PC-9 (cell line): ENCODE measurements at regions not wholly inside any gene's neighbourhood (a gene's known extent, or its start where the extent isn't known, plus 50 kb on each side); places are given as distances from the start of the nearest gene placed in this dataset.

Experiments
- BruUV-seq: library from RNA; stranded (reverse); fragments of 400-500 nt; replicated peaks from 2 replicates; lab custom pipeline; 2021; lab: Mats Ljungman, UMichigan
- CTCF ChIA-PET: fragments of 300-600 bp; sonication (Branson Sonifier 250); formaldehyde crosslinking; loops from one replicate; lab custom pipeline; 2022; ENCODE audit warnings: antibody characterized with exemption; lab: Charles Lee
- POLR2A ChIA-PET: fragments of 300-600 bp; sonication (Branson Sonifier 250); formaldehyde crosslinking; loops from one replicate; lab custom pipeline; 2022; ENCODE audit warnings: antibody characterized with exemption; ENCODE audit not compliant: unreplicated experiment; lab: Charles Lee
- DNase-seq, 2 experiments: peaks; one replicate each; pipeline versions ENCODE4 v3.0.0 to v3.0.0-alpha.2; 2015 to 2022; ENCODE audit warnings: mixed read lengths in 1 of 2
- H2AFZ ChIP-seq: fragments of 200-600 bp; sonication (generic); 2 replicates; pipeline ENCODE4 v1.8.1; 2017; ENCODE audit warnings: antibody characterized with exemption
- H3F3A ChIP-seq: fragments of 200-600 bp; sonication (generic); 2 replicates; pipeline ENCODE4 v1.8.1; 2017; ENCODE audit warnings: antibody characterized with exemption, mild to moderate bottlenecking, low read depth; ENCODE audit not compliant: insufficient read depth
- H3K27ac ChIP-seq: fragments of 200-600 bp; sonication (generic); 2 replicates; pipeline ENCODE4 v1.6.1; 2016; ENCODE audit warnings: mixed run types
- H3K27me3 ChIP-seq: fragments of 200-600 bp; sonication (generic); 2 replicates; pipeline ENCODE4 v1.6.1; 2016; ENCODE audit warnings: low read depth, mixed run types; ENCODE audit not compliant: insufficient read depth
- H3K36me3 ChIP-seq: fragments of 200-600 bp; sonication (generic); 2 replicates; pipeline ENCODE4 v1.6.1; 2016; ENCODE audit warnings: low read depth, mixed run types
- H3K4me1 ChIP-seq: fragments of 200-600 bp; sonication (generic); replicated peaks from 2 replicates; pipeline ENCODE4 v1.6.1; 2016; ENCODE audit warnings: mixed run types; ENCODE audit not compliant: insufficient read depth
- H3K4me2 ChIP-seq: fragments of 200-600 bp; sonication (generic); 2 replicates; pipeline ENCODE4 v1.6.1; 2017; ENCODE audit warnings: mixed run types
- H3K4me3 ChIP-seq: fragments of 200-600 bp; sonication (generic); 2 replicates; pipeline ENCODE4 v1.6.1; 2016; ENCODE audit warnings: mixed run types
- H3K79me2 ChIP-seq: fragments of 200-600 bp; sonication (generic); 2 replicates; pipeline ENCODE4 v1.6.1; 2017; ENCODE audit warnings: low read depth, mixed run types
- H3K9me2 ChIP-seq: fragments of 200-600 bp; sonication (generic); 2 replicates; pipeline ENCODE4 v1.8.1; 2017; ENCODE audit warnings: mild to moderate bottlenecking; ENCODE audit not compliant: insufficient read depth
- H3K9me3 ChIP-seq: fragments of 200-600 bp; sonication (generic); 2 replicates; pipeline ENCODE4 v1.8.1; 2016; ENCODE audit warnings: low read depth; ENCODE audit not compliant: insufficient read depth
- H4K20me1 ChIP-seq: fragments of 200-600 bp; sonication (generic); 2 replicates; pipeline ENCODE4 v1.8.1; 2017; ENCODE audit not compliant: insufficient read depth
- CTCF ChIP-seq: fragments of 200-600 bp; sonication (generic); conservative IDR thresholded peaks from 2 replicates; pipeline ENCODE4 v1.6.1; 2017; ENCODE audit warnings: mixed run types, antibody characterized with exemption, mild to moderate bottlenecking, moderate library complexity
- EZH2 ChIP-seq: fragments of 200-600 bp; sonication (generic); IDR thresholded peaks from 2 replicates; pipeline ENCODE4 v1.8.0; 2017; ENCODE audit warnings: antibody characterized with exemption, low read depth
- intact Hi-C: fragments of 100-400 bp; cut with micrococcal nuclease; formaldehyde crosslinking; loops from one replicate; pipeline ENCODE4 v1.10.0; 2022; ENCODE audit not compliant: unreplicated experiment

- H2AFZ ChIP-seq = no peak overlapping the region
- no peaks in the 10 kb centered on the region for H3K27me3 ChIP-seq
- H3K9me2 ChIP-seq = no peaks in the 10 kb centered on the region
- no peaks in the 10 kb centered on the region for H4K20me1 ChIP-seq
- H3K9me3 ChIP-seq = no peaks in the 10 kb centered on the region
- no peak overlapping the region for H3K4me2 ChIP-seq
- no TSS peak for BruUV-seq
- peaks cover 4% of the 10 kb centered on the region; the same call in 1 of the 2 replicates for H3K4me1 ChIP-seq
- no peak overlapping the region for H3K4me3 ChIP-seq
- no peaks in the 10 kb centered on the region for H3K36me3 ChIP-seq
- intact Hi-C loops = no loop called here
- POLR2A ChIA-PET = no interaction called here
- CTCF ChIA-PET = interaction anchor here (0.6 to 0.7 kb wide), 2 partner anchors 305 to 948 kb away, joined by 3 to 4 read pairs; no protein-coding TSS in a partner anchor
- no peaks in the 10 kb centered on the region for H3K79me2 ChIP-seq
- peak in 1 of 2 experiments; percentile 40 for DNase-seq
- no peak for TF ChIP-seq EZH2
- TF ChIP-seq CTCF = no peak
- H3K27ac ChIP-seq = no peak overlapping the region
- H3F3A ChIP-seq = no peaks in the 10 kb centered on the region
These were observed 156.6 kb downstream of the SMAD6 start for GRCh38 chr15:66858423-66859207.

GRCh38 chr15:66859688-66860253 lies 157.7 kb downstream of the SMAD6 start:
- CTCF ChIA-PET = no interaction called here
- POLR2A ChIA-PET = no interaction called here
- intact Hi-C loops = no loop called here

GRCh38 chr15:66860844-66861243 lies 158.8 kb downstream of the SMAD6 start:
- no peak for TF ChIP-seq CTCF
- no peak for TF ChIP-seq EZH2
- Histone ChIP-seq H3K27ac (no peak overlapping the region), H3K36me3 (no peaks in the 10 kb centered on the region), H3K4me3 (no peak overlapping the region), H3K27me3 (no peaks in the 10 kb centered on the region), H3K4me1 (no peaks in the 10 kb centered on the region), H3F3A (no peaks in the 10 kb centered on the region), H3K9me3 (no peaks in the 10 kb centered on the region), H2AFZ (no peak overlapping the region), H3K79me2 (no peaks in the 10 kb centered on the region), H3K4me2 (no peak overlapping the region), H4K20me1 (no peaks in the 10 kb centered on the region), H3K9me2 (no peaks in the 10 kb centered on the region)
- intact Hi-C loops = no loop called here
- no TSS peak for BruUV-seq
- ChIA-PET POLR2A (no interaction called here), CTCF (no interaction called here)
- no peak for DNase-seq

More at GRCh38 chr15:66859688-66860253, 157.7 kb downstream of the SMAD6 start:
- Histone ChIP-seq H3K4me2 (no peak overlapping the region), H3K9me3 (no peaks in the 10 kb centered on the region), H4K20me1 (no peaks in the 10 kb centered on the region), H3K79me2 (no peaks in the 10 kb centered on the region), H3K36me3 (no peaks in the 10 kb centered on the region), H3K4me3 (no peak overlapping the region), H3K9me2 (no peaks in the 10 kb centered on the region), H3K4me1 (no peaks in the 10 kb centered on the region), H3K27ac (no peak overlapping the region), H3F3A (no peaks in the 10 kb centered on the region), H2AFZ (no peak overlapping the region), H3K27me3 (no peaks in the 10 kb centered on the region)
- no peak for TF ChIP-seq EZH2
- TF ChIP-seq CTCF = no peak
- DNase-seq = no peak
- BruUV-seq = no TSS peak
